KMS-11 (cell line): ENCODE measurements at regions not wholly inside any gene's neighbourhood (a gene's known extent, or its start where the extent isn't known, plus 50 kb on each side); places are given as distances from the start of the nearest gene placed in this dataset.

Source experiments
- H2AFZ ChIP-seq: fragments of 200-600 bp; sonication (generic); 2 replicates; pipeline ENCODE4 v1.6.1; 2016; ENCODE audit warnings: antibody characterized with exemption, mixed run types, low read depth
- H3K27ac ChIP-seq: fragments of 200-600 bp; sonication (generic); 2 replicates; pipeline ENCODE4 v1.6.1; 2016; ENCODE audit warnings: mild to moderate bottlenecking, mixed run types
- H3K27me3 ChIP-seq: fragments of 200-600 bp; sonication (generic); 2 replicates; pipeline ENCODE4 v1.6.1; 2017; ENCODE audit warnings: mild to moderate bottlenecking, low read depth, mixed run types, moderate library complexity; ENCODE audit not compliant: insufficient read depth
- H3K36me3 ChIP-seq: fragments of 200-600 bp; sonication (generic); 2 replicates; pipeline ENCODE4 v1.6.1; 2017; ENCODE audit warnings: mild to moderate bottlenecking, mixed run types; ENCODE audit not compliant: insufficient read depth
- H3K4me1 ChIP-seq: fragments of 200-600 bp; sonication (generic); 2 replicates; pipeline ENCODE4 v1.6.1; 2016; ENCODE audit warnings: mild to moderate bottlenecking, low read depth, mixed run types; ENCODE audit not compliant: poor library complexity, severe bottlenecking
- H3K4me2 ChIP-seq: fragments of 200-600 bp; sonication (generic); 2 replicates; pipeline ENCODE4 v1.7.0; 2016; ENCODE audit warnings: mild to moderate bottlenecking, mixed run types
- H3K4me3 ChIP-seq: fragments of 200-600 bp; sonication (generic); IDR thresholded peaks from 2 replicates; pipeline ENCODE4 v1.6.1; 2017; ENCODE audit warnings: low read depth, low read length, mixed read lengths; ENCODE audit not compliant: insufficient read depth
- H3K79me2 ChIP-seq: fragments of 200-600 bp; sonication (generic); 2 replicates; pipeline ENCODE4 v1.6.1; 2016; ENCODE audit warnings: low read depth, mixed run types; ENCODE audit not compliant: insufficient read depth
- H3K9ac ChIP-seq: fragments of 200-600 bp; sonication (generic); 2 replicates; pipeline ENCODE4 v1.6.1; 2016; ENCODE audit warnings: mild to moderate bottlenecking, mixed run types
- H4K20me1 ChIP-seq: fragments of 200-600 bp; sonication (generic); 2 replicates; pipeline ENCODE4 v1.6.1; 2016; ENCODE audit warnings: mild to moderate bottlenecking, mixed run types; ENCODE audit not compliant: insufficient read depth
- CTCF ChIP-seq: fragments of 200-600 bp; sonication (generic); conservative IDR thresholded peaks from 2 replicates; pipeline ENCODE4 v1.6.1; 2017; ENCODE audit warnings: low read depth, mild to moderate bottlenecking, antibody characterized with exemption, low read length, moderate library complexity, mixed read lengths

- no peaks in the 10 kb centered on the region for H3K36me3 ChIP-seq
- H3K4me2 ChIP-seq, result no peak overlapping the region
- no peak for TF ChIP-seq CTCF
- no peak overlapping the region for H2AFZ ChIP-seq
- H3K27ac ChIP-seq, result no peak overlapping the region
- H3K79me2 ChIP-seq, result no peaks in the 10 kb centered on the region
- no peaks in the 10 kb centered on the region for H4K20me1 ChIP-seq
- H3K27me3 ChIP-seq, result no peaks in the 10 kb centered on the region
- H3K4me3 ChIP-seq, result no peak overlapping the region
- no peaks in the 10 kb centered on the region for H3K4me1 ChIP-seq
- H3K9ac ChIP-seq, result no peak overlapping the region
Observed at GRCh38 chr10:125399289-125399688, 238.9 kb upstream of the CTBP2 start.

- H3K79me2 ChIP-seq, result no peaks in the 10 kb centered on the region
- H3K4me2 ChIP-seq, result no peak overlapping the region
- no peaks in the 10 kb centered on the region for H3K27me3 ChIP-seq
- H3K4me1 ChIP-seq, result no peaks in the 10 kb centered on the region
- no peaks in the 10 kb centered on the region for H4K20me1 ChIP-seq
- H3K9ac ChIP-seq, result no peak overlapping the region
- no peak overlapping the region for H2AFZ ChIP-seq
- H3K4me3 ChIP-seq, result no peak overlapping the region
- no peak for TF ChIP-seq CTCF
- no peaks in the 10 kb centered on the region for H3K36me3 ChIP-seq
- no peak overlapping the region for H3K27ac ChIP-seq
Observed at GRCh38 chr10:125398270-125398669, 237.9 kb upstream of the CTBP2 start.

- Histone ChIP-seq H3K4me2 (no peak overlapping the region), H3K79me2 (no peaks in the 10 kb centered on the region), H2AFZ (no peak overlapping the region), H3K27ac (no peak overlapping the region), H3K27me3 (no peaks in the 10 kb centered on the region), H3K4me3 (no peak overlapping the region), H3K36me3 (no peaks in the 10 kb centered on the region), H4K20me1 (no peaks in the 10 kb centered on the region), H3K4me1 (no peaks in the 10 kb centered on the region), H3K9ac (no peak overlapping the region)
- no peak for TF ChIP-seq CTCF
Observed at GRCh38 chr10:125397608-125398007, 237.2 kb upstream of the CTBP2 start.

GRCh38 chr10:125396676-125397075 lies 236.3 kb upstream of the CTBP2 start:
- Histone ChIP-seq H2AFZ (no peak overlapping the region), H3K36me3 (no peaks in the 10 kb centered on the region), H3K4me2 (no peak overlapping the region), H3K9ac (no peak overlapping the region), H3K4me3 (no peak overlapping the region), H4K20me1 (no peaks in the 10 kb centered on the region), H3K27ac (no peak overlapping the region), H3K27me3 (no peaks in the 10 kb centered on the region), H3K4me1 (no peaks in the 10 kb centered on the region), H3K79me2 (no peaks in the 10 kb centered on the region)
- TF ChIP-seq CTCF, result no peak

GRCh38 chr10:125392609-125393008 lies 232.2 kb upstream of the CTBP2 start:
- H3K4me1 ChIP-seq, result no peaks in the 10 kb centered on the region
- no peak overlapping the region for H2AFZ ChIP-seq
- H4K20me1 ChIP-seq, result no peaks in the 10 kb centered on the region
- H3K4me3 ChIP-seq, result no peak overlapping the region
- no peaks in the 10 kb centered on the region for H3K27me3 ChIP-seq
- no peak overlapping the region for H3K4me2 ChIP-seq
- no peak for TF ChIP-seq CTCF
- H3K27ac ChIP-seq, result no peak overlapping the region
- no peaks in the 10 kb centered on the region for H3K79me2 ChIP-seq
- no peak overlapping the region for H3K9ac ChIP-seq
- no peaks in the 10 kb centered on the region for H3K36me3 ChIP-seq
